SK-N-SH treated with all-trans-retinoic acid at 6 μM for 48 hours (cell line): ENCODE measurements at regions not wholly inside any gene's neighbourhood (a gene's known extent, or its start where the extent isn't known, plus 50 kb on each side); places are given as distances from the start of the nearest gene placed in this dataset.

Source experiments
- CREB5 ChIP-seq: fragments of 250-450 bp; sonication (Bioruptor Pico); IDR thresholded peaks from 2 replicates; pipeline ENCODE4 v1.5.1; 2020; ENCODE audit warnings: low read depth, mild to moderate bottlenecking, moderate library complexity
- CSDC2 ChIP-seq: fragments of 250-450 bp; sonication (Bioruptor Pico); IDR thresholded peaks from 2 replicates; pipeline ENCODE4 v1.5.0; 2020; ENCODE audit warnings: mild to moderate bottlenecking, moderate library complexity
- GLIS3 ChIP-seq: fragments of 250-450 bp; sonication (Bioruptor Pico); IDR thresholded peaks from 2 replicates; pipeline ENCODE4 v1.5.0; 2020; ENCODE audit warnings: mild to moderate bottlenecking, moderate library complexity
- OSR1 ChIP-seq: fragments of 250-450 bp; sonication (Bioruptor Pico); IDR thresholded peaks from 2 replicates; pipeline ENCODE4 v1.8.0; 2022; ENCODE audit warnings: moderate library complexity, mild to moderate bottlenecking, inconsistent platforms
- PATZ1 ChIP-seq: fragments of 250-450 bp; sonication (Bioruptor Pico); IDR thresholded peaks from 2 replicates; pipeline ENCODE4 v1.8.0; 2020; ENCODE audit warnings: mild to moderate bottlenecking, moderate library complexity, borderline replicate concordance
- TCF4 ChIP-seq: fragments of 250-450 bp; sonication (Bioruptor Pico); IDR thresholded peaks from 2 replicates; pipeline ENCODE4 v1.8.0; 2021; ENCODE audit warnings: mild to moderate bottlenecking, moderate library complexity, borderline replicate concordance
- TSHZ2 ChIP-seq: fragments of 250-450 bp; sonication (Bioruptor Pico); IDR thresholded peaks from 2 replicates; pipeline ENCODE4 v1.5.0; 2020; ENCODE audit warnings: mild to moderate bottlenecking, moderate library complexity
- ZFP30 ChIP-seq: fragments of 450-650 bp; formaldehyde crosslinking; IDR thresholded peaks from 2 replicates; pipeline ENCODE4 v1.5.0; 2022; ENCODE audit warnings: mild to moderate bottlenecking, moderate library complexity
- ZNF70 ChIP-seq: fragments of 450-650 bp; formaldehyde crosslinking; IDR thresholded peaks from 2 replicates; pipeline ENCODE4 v1.5.0; 2020; ENCODE audit warnings: mild to moderate bottlenecking, moderate library complexity
- ZNF8 ChIP-seq: fragments of 450-650 bp; formaldehyde crosslinking; IDR thresholded peaks from 2 replicates; pipeline ENCODE4 v1.5.0; 2020; ENCODE audit warnings: mild to moderate bottlenecking, moderate library complexity

GRCh38 chr10:2926918-2927660 lies 140.3 kb upstream of the PFKP start:
- TF ChIP-seq OSR1 (CRISPR knock-in tag) = no peak
- no peak for TF ChIP-seq CSDC2 (CRISPR knock-in tag)
- no peak for TF ChIP-seq ZNF70 (CRISPR knock-in tag)
- TF ChIP-seq TSHZ2 (CRISPR knock-in tag) = no peak
- TF ChIP-seq CREB5 (CRISPR knock-in tag) = no peak
- TF ChIP-seq GLIS3 = no peak
- no peak for TF ChIP-seq ZNF8 (CRISPR knock-in tag)
- TF ChIP-seq ZFP30 = no peak
- TF ChIP-seq TCF4 = no peak
- no peak for TF ChIP-seq PATZ1 (CRISPR knock-in tag)
